Erythroblast (primary cell): ENCODE measurements at regions not wholly inside any gene's neighbourhood (a gene's known extent, or its start where the extent isn't known, plus 50 kb on each side); places are given as distances from the start of the nearest gene placed in this dataset.

Source experiments
- DNase-seq, 2 experiments: peaks; one replicate each; lab custom pipeline; 2025; lab: John Stamatoyannopoulos, UW
- GATA1 ChIP-seq: IDR thresholded peaks from 2 replicates; pipeline ENCODE4 v1.6.1; 2011; ENCODE audit warnings: low read depth, mild to moderate bottlenecking, control low read depth, low read length, moderate library complexity
- POLR2A ChIP-seq: IDR thresholded peaks from 2 replicates; pipeline ENCODE4 v1.6.1; 2011; ENCODE audit warnings: mild to moderate bottlenecking, low read length

GRCh38 chr16:54693864-54694263, 236.8 kb upstream of the IRX5 start:
- TF ChIP-seq POLR2A = no peak
- no peak for TF ChIP-seq GATA1
- no peak for DNase-seq

- TF ChIP-seq POLR2A (no peak), GATA1 (no peak)
- no peak for DNase-seq
Observed at GRCh38 chr16:54690710-54691109, 240.0 kb upstream of the IRX5 start.

GRCh38 chr16:54690306-54690705, 240.4 kb upstream of the IRX5 start:
- DNase-seq = no peak
- TF ChIP-seq GATA1 (no peak), POLR2A (no peak)

GRCh38 chr16:54689072-54689865, 241.4 kb upstream of the IRX5 start:
- TF ChIP-seq GATA1 (no peak), POLR2A (no peak)
- DNase-seq = no peak

- TF ChIP-seq GATA1 = no peak
- TF ChIP-seq POLR2A = no peak
- DNase-seq = no peak
Observed at GRCh38 chr16:54688339-54688738, 242.3 kb upstream of the IRX5 start.

GRCh38 chr16:54687043-54687899, 243.4 kb upstream of the IRX5 start:
- TF ChIP-seq GATA1 = no peak
- TF ChIP-seq POLR2A = no peak
- DNase-seq = no peak

GRCh38 chr16:54685682-54686081, 245.0 kb upstream of the IRX5 start:
- TF ChIP-seq POLR2A = no peak
- TF ChIP-seq GATA1 = no peak

GRCh38 chr16:54679531-54679930, 251.1 kb upstream of the IRX5 start:
- TF ChIP-seq GATA1 = no peak
- no peak for TF ChIP-seq POLR2A
- no peak for DNase-seq

More at GRCh38 chr16:54685682-54686081, 245.0 kb upstream of the IRX5 start:
- no peak for DNase-seq

GRCh38 chr16:54677308-54677950, 253.2 kb upstream of the IRX5 start:
- no peak for TF ChIP-seq POLR2A
- no peak for TF ChIP-seq GATA1
- DNase-seq = no peak

- TF ChIP-seq POLR2A = no peak
- no peak for TF ChIP-seq GATA1
- no peak for DNase-seq
Observed at GRCh38 chr16:54673313-54673712, 257.4 kb upstream of the IRX5 start.

- no peak for TF ChIP-seq POLR2A
- TF ChIP-seq GATA1 = no peak
Observed at GRCh38 chr16:54672500-54672899, 258.2 kb upstream of the IRX5 start.

GRCh38 chr16:54657709-54658102, 273.0 kb upstream of the IRX5 start:
- TF ChIP-seq GATA1 (no peak), POLR2A (no peak)
- no peak for DNase-seq

More at GRCh38 chr16:54672500-54672899, 258.2 kb upstream of the IRX5 start:
- no peak for DNase-seq

GRCh38 chr16:54657058-54657708, 273.5 kb upstream of the IRX5 start:
- no peak for DNase-seq
- TF ChIP-seq POLR2A (no peak), GATA1 (no peak)
